ENCODE measurements at regions not wholly inside any gene's neighbourhood (a gene's known extent, or its start where the extent isn't known, plus 50 kb on each side); places are given as distances from the start of the nearest gene placed in this dataset.
A peak's percentile ranks its signal among the peaks of the same experiment; 100 is the strongest.

- Histone ChIP-seq H4K20me1 (replicated peaks; ENCODE audit: control insufficient read depth, insufficient read depth, low read length) (no peaks in the 10 kb centered on the region), H3K9me1 (ENCODE audit: control insufficient read depth, insufficient read depth, low read length) (no peaks in the 10 kb centered on the region), H3K4me1 (replicated peaks in 1 of 2; ENCODE audit: control insufficient read depth in 2 of 2, insufficient read depth in 2 of 2, low read length in 2 of 2) (peaks cover 1 to 8% of the 10 kb centered on the region in 2 experiments; a peak in 4 of 5 replicates), H3K27me3 (ENCODE audit: control insufficient read depth in 2 of 2, insufficient read depth in 2 of 2, low read length in 2 of 2) (peaks cover 42 to 51% of the 10 kb centered on the region in 2 experiments), H3K79me2 (ENCODE audit: control insufficient read depth, insufficient read depth, low read length) (no peaks in the 10 kb centered on the region), H3K4me3 (no peak overlapping the region), H3K4me2 (ENCODE audit: insufficient read depth, low read length) (no peak overlapping the region), H3K36me3 (ENCODE audit: control insufficient read depth, insufficient read depth, low read length) (no peaks in the 10 kb centered on the region), H3K9ac (ENCODE audit: insufficient read depth in 1 of 2, low read depth in 2 of 2, low read length in 2 of 2) (no peak overlapping the region), H2AFZ (ENCODE audit: low read depth, low read length) (no peak overlapping the region), H3K9me3 (replicated peaks; ENCODE audit: control insufficient read depth, insufficient read depth, low read depth, low read length) (no peaks in the 10 kb centered on the region), H3K27ac (ENCODE audit: extremely low read depth, low read depth, low read length) (no peak overlapping the region)
- no peak for FAIRE-seq
- BruUV-seq (replicated peaks): no TSS peak
- ChIA-PET POLR2A (interaction anchor here (0.7 to 1.2 kb wide), 2 partner anchors 60 to 290 kb away, joined by 3 read pairs; no protein-coding TSS in a partner anchor), CTCF (ENCODE audit: low intra/inter-chr PET ratio) (interaction anchor here (0.6 kb wide), 1 partner anchor 16 kb away, joined by 5 read pairs; no protein-coding TSS in a partner anchor)
- no peak for DNase-seq (ENCODE audit: extremely low read depth in 1 of 4, low spot score in 3 of 4)
- WGBS (ENCODE audit: insufficient coverage, low coverage, missing lambda C conversion rate): 10% methylated on average over 7 of the region's 7 CpGs
- intact Hi-C loops (cut with micrococcal nuclease) (no loop called here), in situ Hi-C loops (cut with MboI) (no loop called here)
- no peak for ATAC-seq
- TF ChIP-seq ZNF668 (CRISPR knock-in tag; IDR thresholded peaks at IDR 0.05) (no peak), ETV1 (tag; conservative IDR thresholded peaks at IDR 0.05; ENCODE audit: low read depth) (peak; percentile 35; the same call in 1 of the 2 replicates), PHTF2 (CRISPR knock-in tag; IDR thresholded peaks at IDR 0.05) (0 out of 2 replicates have a peak, but pooled peaks have one; percentile 17), KDM2B (CRISPR knock-in tag; IDR thresholded peaks at IDR 0.05) (peak; percentile 79; the same call in 1 of the 2 replicates), ZNF41 (CRISPR knock-in tag; conservative IDR thresholded peaks at IDR 0.05) (0 out of 2 replicates have a peak, but pooled peaks have one; percentile 7), ZNF436 (CRISPR knock-in tag; IDR thresholded peaks at IDR 0.05) (peak; percentile 44; the same call in 1 of the 2 replicates), TSC22D4 (tag; IDR thresholded peaks at IDR 0.05) (0 out of 2 replicates have a peak, but pooled peaks have one; percentile 76), IRF2 (CRISPR knock-in tag; IDR thresholded peaks at IDR 0.05) (no peak), SREBF2 (CRISPR knock-in tag; IDR thresholded peaks at IDR 0.05) (no peak), PHF8 (IDR thresholded peaks at IDR 0.05; ENCODE audit: borderline replicate concordance, low read length) (0 out of 2 replicates have a peak, but pooled peaks have one; percentile 10)
- TF ChIP-seq, protein P1, sequence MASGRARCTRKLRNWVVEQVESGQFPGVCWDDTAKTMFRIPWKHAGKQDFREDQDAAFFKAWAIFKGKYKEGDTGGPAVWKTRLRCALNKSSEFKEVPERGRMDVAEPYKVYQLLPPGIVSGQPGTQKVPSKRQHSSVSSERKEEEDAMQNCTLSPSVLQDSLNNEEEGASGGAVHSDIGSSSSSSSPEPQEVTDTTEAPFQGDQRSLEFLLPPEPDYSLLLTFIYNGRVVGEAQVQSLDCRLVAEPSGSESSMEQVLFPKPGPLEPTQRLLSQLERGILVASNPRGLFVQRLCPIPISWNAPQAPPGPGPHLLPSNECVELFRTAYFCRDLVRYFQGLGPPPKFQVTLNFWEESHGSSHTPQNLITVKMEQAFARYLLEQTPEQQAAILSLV (tag; IDR thresholded peaks at IDR 0.05): peak; percentile 6; the same call in 1 of the 2 replicates
- TF ChIP-seq, protein P2, sequence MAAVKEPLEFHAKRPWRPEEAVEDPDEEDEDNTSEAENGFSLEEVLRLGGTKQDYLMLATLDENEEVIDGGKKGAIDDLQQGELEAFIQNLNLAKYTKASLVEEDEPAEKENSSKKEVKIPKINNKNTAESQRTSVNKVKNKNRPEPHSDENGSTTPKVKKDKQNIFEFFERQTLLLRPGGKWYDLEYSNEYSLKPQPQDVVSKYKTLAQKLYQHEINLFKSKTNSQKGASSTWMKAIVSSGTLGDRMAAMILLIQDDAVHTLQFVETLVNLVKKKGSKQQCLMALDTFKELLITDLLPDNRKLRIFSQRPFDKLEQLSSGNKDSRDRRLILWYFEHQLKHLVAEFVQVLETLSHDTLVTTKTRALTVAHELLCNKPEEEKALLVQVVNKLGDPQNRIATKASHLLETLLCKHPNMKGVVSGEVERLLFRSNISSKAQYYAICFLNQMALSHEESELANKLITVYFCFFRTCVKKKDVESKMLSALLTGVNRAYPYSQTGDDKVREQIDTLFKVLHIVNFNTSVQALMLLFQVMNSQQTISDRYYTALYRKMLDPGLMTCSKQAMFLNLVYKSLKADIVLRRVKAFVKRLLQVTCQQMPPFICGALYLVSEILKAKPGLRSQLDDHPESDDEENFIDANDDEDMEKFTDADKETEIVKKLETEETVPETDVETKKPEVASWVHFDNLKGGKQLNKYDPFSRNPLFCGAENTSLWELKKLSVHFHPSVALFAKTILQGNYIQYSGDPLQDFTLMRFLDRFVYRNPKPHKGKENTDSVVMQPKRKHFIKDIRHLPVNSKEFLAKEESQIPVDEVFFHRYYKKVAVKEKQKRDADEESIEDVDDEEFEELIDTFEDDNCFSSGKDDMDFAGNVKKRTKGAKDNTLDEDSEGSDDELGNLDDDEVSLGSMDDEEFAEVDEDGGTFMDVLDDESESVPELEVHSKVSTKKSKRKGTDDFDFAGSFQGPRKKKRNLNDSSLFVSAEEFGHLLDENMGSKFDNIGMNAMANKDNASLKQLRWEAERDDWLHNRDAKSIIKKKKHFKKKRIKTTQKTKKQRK (IDR thresholded peaks at IDR 0.05; ENCODE audit: borderline replicate concordance, low read depth, low read length): 0 out of 2 replicates have a peak, but pooled peaks have one; percentile 11
Observed at GRCh38 chr1:234782105-234782751, 172.2 kb upstream of the IRF2BP2 start.

All from K562 (cell line).